Uterus (tissue), 3 donors: ENCODE measurements at regions not wholly inside any gene's neighbourhood (a gene's known extent, or its start where the extent isn't known, plus 50 kb on each side); places are given as distances from the start of the nearest gene placed in this dataset.

Experiments used
- DNase-seq, 2 donors: peaks; one replicate each; pipeline ENCODE4 v3.0.0-alpha.2; 2019 to 2020
- H3K27ac ChIP-seq, 2 donors: fragments of 200-600 bp; sonication (generic); 1 replicate in 1 of 2; 2 replicates in 1 of 2; pipeline ENCODE4 v1.5.1; 2016 to 2018
- H3K27me3 ChIP-seq, 2 donors: fragments of 200-600 bp; sonication (generic); one replicate each; pipeline ENCODE4 v1.5.1; 2018 to 2019; ENCODE audit warnings: control low read depth in 1 of 2
- H3K36me3 ChIP-seq, 2 donors: fragments of 200-600 bp; sonication (generic); one replicate each; pipeline ENCODE4 v1.5.1; 2019; ENCODE audit warnings: control low read depth in 1 of 2
- H3K4me1 ChIP-seq, 2 donors: fragments of 200-600 bp; sonication (generic); one replicate each; pipeline ENCODE4 v1.5.1; 2018 to 2019; ENCODE audit warnings: control low read depth in 1 of 2
- H3K4me3 ChIP-seq, 2 donors: fragments of 200-600 bp; sonication (generic); 1 replicate in 1 of 2; 2 replicates in 1 of 2; pipeline ENCODE4 v1.5.1; 2018 to 2019; ENCODE audit warnings: mild to moderate bottlenecking in 1 of 2
- H3K9me3 ChIP-seq, 2 donors: fragments of 200-600 bp; sonication (generic); one replicate each; pipeline ENCODE4 v1.5.1; 2019; ENCODE audit warnings: control low read depth in 1 of 2
- CTCF ChIP-seq, 4 experiments: fragments of 200-600 bp in 2 of 4; fragments of 450-650 bp in 2 of 4; sonication (generic) in 2 of 4; IDR thresholded peaks; one replicate each; pipeline ENCODE4 v1.5.1; 2016 to 2019; ENCODE audit warnings: antibody characterized with exemption in 4 of 4, mild to moderate bottlenecking in 2 of 4, moderate library complexity in 1 of 4
- POLR2A ChIP-seq, 2 donors: fragments of 450-650 bp; IDR thresholded peaks; one replicate each; pipeline ENCODE4 v1.6.1; 2016; ENCODE audit warnings: antibody characterized with exemption in 2 of 2, mild to moderate bottlenecking in 1 of 2, moderate library complexity in 1 of 2
- intact Hi-C: fragments of 100-400 bp; cut with DNase I; formaldehyde crosslinking; loops from one replicate; pipeline ENCODE4 v1.15.1; 2023; ENCODE audit warnings: low total_unique reads
- donor health status: DM: yes; HTN: yes; CAD: no.

GRCh38 chr3:191005790-191006189, 143.3 kb upstream of the GMNC start:
- no peaks in the 10 kb centered on the region for H3K4me1 ChIP-seq
- no peak for DNase-seq
- intact Hi-C loops = no loop called here

GRCh38 chr3:191003742-191004141, 141.2 kb upstream of the GMNC start:
- no peak for DNase-seq
- TF ChIP-seq CTCF (IDR thresholded peaks at IDR 0.05) (no peak), POLR2A (IDR thresholded peaks at IDR 0.05) (no peak)
- intact Hi-C loops = no loop called here
- Histone ChIP-seq H3K9me3 (no peaks in the 10 kb centered on the region), H3K27me3 (no peaks in the 10 kb centered on the region), H3K36me3 (no peaks in the 10 kb centered on the region), H3K27ac (no peak overlapping the region), H3K4me3 (no peak overlapping the region), H3K4me1 (no peaks in the 10 kb centered on the region)

More at GRCh38 chr3:191005790-191006189, 143.3 kb upstream of the GMNC start:
- no peak overlapping the region for H3K4me3 ChIP-seq
- H3K27ac ChIP-seq = no peak overlapping the region
- no peaks in the 10 kb centered on the region for H3K27me3 ChIP-seq
- no peaks in the 10 kb centered on the region for H3K36me3 ChIP-seq
- no peaks in the 10 kb centered on the region for H3K9me3 ChIP-seq
- TF ChIP-seq CTCF (IDR thresholded peaks at IDR 0.05) (no peak), POLR2A (IDR thresholded peaks at IDR 0.05) (no peak)

- DNase-seq = no peak
- H3K27ac ChIP-seq = no peak overlapping the region
- TF ChIP-seq CTCF (IDR thresholded peaks at IDR 0.05) (no peak), POLR2A (IDR thresholded peaks at IDR 0.05) (no peak)
- H3K9me3 ChIP-seq = no peaks in the 10 kb centered on the region
- intact Hi-C loops = no loop called here
- H3K27me3 ChIP-seq = no peaks in the 10 kb centered on the region
- H3K4me3 ChIP-seq = no peak overlapping the region
- H3K36me3 ChIP-seq = no peaks in the 10 kb centered on the region
- no peaks in the 10 kb centered on the region for H3K4me1 ChIP-seq
Measured at GRCh38 chr3:190996181-190996775, 133.8 kb upstream of the GMNC start.

GRCh38 chr3:190995156-190995555, 132.7 kb upstream of the GMNC start:
- Histone ChIP-seq H3K9me3 (no peaks in the 10 kb centered on the region), H3K4me1 (no peaks in the 10 kb centered on the region), H3K4me3 (no peak overlapping the region), H3K27me3 (no peaks in the 10 kb centered on the region), H3K36me3 (no peaks in the 10 kb centered on the region), H3K27ac (no peak overlapping the region)
- intact Hi-C loops = no loop called here
- DNase-seq = no peak
- TF ChIP-seq CTCF (IDR thresholded peaks at IDR 0.05) = no peak
- TF ChIP-seq POLR2A (IDR thresholded peaks at IDR 0.05) = no peak

GRCh38 chr3:190990898-190991297, 128.4 kb upstream of the GMNC start:
- intact Hi-C loops = no loop called here
- no peak for TF ChIP-seq CTCF (IDR thresholded peaks at IDR 0.05)
- no peak for TF ChIP-seq POLR2A (IDR thresholded peaks at IDR 0.05)

More at GRCh38 chr3:190990898-190991297, 128.4 kb upstream of the GMNC start:
- Histone ChIP-seq H3K4me1 (no peaks in the 10 kb centered on the region), H3K27ac (no peak overlapping the region), H3K36me3 (no peaks in the 10 kb centered on the region), H3K9me3 (peaks cover 0 to 4% of the 10 kb centered on the region in 2 donors), H3K27me3 (no peaks in the 10 kb centered on the region), H3K4me3 (no peak overlapping the region)
- no peak for DNase-seq
